ENCODE measurements at regions not wholly inside any gene's neighbourhood (a gene's known extent, or its start where the extent isn't known, plus 50 kb on each side); places are given as distances from the start of the nearest gene placed in this dataset.

DNA sequence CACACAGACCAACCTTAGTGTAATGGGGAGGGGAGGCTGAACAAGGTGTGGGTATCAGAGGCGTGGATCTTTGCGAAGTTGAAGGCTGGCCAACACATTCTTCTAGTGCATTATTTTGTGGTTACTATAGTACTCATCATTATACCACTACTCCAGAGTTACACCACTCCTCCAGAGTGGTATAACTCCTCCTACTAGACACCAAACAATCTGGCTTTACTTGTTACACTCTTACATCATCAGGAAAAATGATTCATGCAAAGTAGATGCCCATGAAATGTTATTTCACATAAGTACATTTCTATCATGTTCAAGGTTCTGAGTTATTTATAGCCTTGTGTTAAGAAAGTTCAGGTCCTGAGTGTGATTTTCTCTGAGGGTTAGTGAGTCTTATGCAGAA lies 443.1 kb upstream of the OPRM1 start:
- TF ChIP-seq POLR2AphosphoS5 (IDR thresholded peaks at IDR 0.05), result no peak
- no peak for TF ChIP-seq CTCF (IDR thresholded peaks at IDR 0.05)
- TF ChIP-seq POLR2A (IDR thresholded peaks at IDR 0.05), result no peak
